ENCODE measurements at regions not wholly inside any gene's neighbourhood (a gene's known extent, or its start where the extent isn't known, plus 50 kb on each side); places are given as distances from the start of the nearest gene placed in this dataset.

GRCh38 chr16:62657116-62657515, 620.9 kb upstream of the CDH8 start:
- Histone ChIP-seq H3K9me3 (no peaks in the 10 kb centered on the region), H3K27me3 (no peaks in the 10 kb centered on the region), H3K4me3 (no peak overlapping the region), H3K4me1 (no peaks in the 10 kb centered on the region), H3K36me3 (no peaks in the 10 kb centered on the region), H3K27ac (no peak overlapping the region)
- DNase-seq = no peak
- intact Hi-C loops (cut with DNase I; ENCODE audit: low total_unique reads) = no loop called here
- TF ChIP-seq EP300 (IDR thresholded peaks at IDR 0.05) = no peak
- no peak for TF ChIP-seq POLR2AphosphoS5 (IDR thresholded peaks at IDR 0.05)
- TF ChIP-seq, protein P1, sequence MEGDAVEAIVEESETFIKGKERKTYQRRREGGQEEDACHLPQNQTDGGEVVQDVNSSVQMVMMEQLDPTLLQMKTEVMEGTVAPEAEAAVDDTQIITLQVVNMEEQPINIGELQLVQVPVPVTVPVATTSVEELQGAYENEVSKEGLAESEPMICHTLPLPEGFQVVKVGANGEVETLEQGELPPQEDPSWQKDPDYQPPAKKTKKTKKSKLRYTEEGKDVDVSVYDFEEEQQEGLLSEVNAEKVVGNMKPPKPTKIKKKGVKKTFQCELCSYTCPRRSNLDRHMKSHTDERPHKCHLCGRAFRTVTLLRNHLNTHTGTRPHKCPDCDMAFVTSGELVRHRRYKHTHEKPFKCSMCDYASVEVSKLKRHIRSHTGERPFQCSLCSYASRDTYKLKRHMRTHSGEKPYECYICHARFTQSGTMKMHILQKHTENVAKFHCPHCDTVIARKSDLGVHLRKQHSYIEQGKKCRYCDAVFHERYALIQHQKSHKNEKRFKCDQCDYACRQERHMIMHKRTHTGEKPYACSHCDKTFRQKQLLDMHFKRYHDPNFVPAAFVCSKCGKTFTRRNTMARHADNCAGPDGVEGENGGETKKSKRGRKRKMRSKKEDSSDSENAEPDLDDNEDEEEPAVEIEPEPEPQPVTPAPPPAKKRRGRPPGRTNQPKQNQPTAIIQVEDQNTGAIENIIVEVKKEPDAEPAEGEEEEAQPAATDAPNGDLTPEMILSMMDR (IDR thresholded peaks at IDR 0.05) = no peak
- no peak for TF ChIP-seq POLR2A (IDR thresholded peaks at IDR 0.05)

- Histone ChIP-seq H3K9me3 (peaks cover 0 to 25% (median 10%) of the 10 kb centered on the region in 4 donors), H3K27me3 (no peaks in the 10 kb centered on the region), H3K27ac (no peak overlapping the region), H3K4me3 (no peak overlapping the region), H3K4me1 (no peaks in the 10 kb centered on the region), H3K36me3 (no peaks in the 10 kb centered on the region)
- TF ChIP-seq, protein P1 (IDR thresholded peaks at IDR 0.05) = no peak
- DNase-seq = no peak
- 50 to 62% (median 60%) methylated on average over 3 of the region's 3 CpGs for WGBS, 5 donors
- intact Hi-C loops (cut with DNase I; ENCODE audit: low total_unique reads) = no loop called here
Measured at GRCh38 chr16:62652441-62653120, 616.3 kb upstream of the CDH8 start.

GRCh38 chr16:62648256-62648655, 612.0 kb upstream of the CDH8 start:
- 67 to 81% (median 74%) methylated on average over 2 of the region's 2 CpGs for WGBS, 5 donors
- DNase-seq = no peak
- intact Hi-C loops (cut with DNase I; ENCODE audit: low total_unique reads) = no loop called here

GRCh38 chr16:62644030-62644812, 608.0 kb upstream of the CDH8 start:
- H3K36me3 ChIP-seq = no peaks in the 10 kb centered on the region
- DNase-seq = no peak
- H3K27ac ChIP-seq = no peak overlapping the region
- H3K27me3 ChIP-seq = no peaks in the 10 kb centered on the region
- intact Hi-C loops (cut with DNase I; ENCODE audit: low total_unique reads) = no loop called here
- H3K4me1 ChIP-seq = no peaks in the 10 kb centered on the region
- peaks cover 0 to 55% (median 34%) of the 10 kb centered on the region in 4 donors for H3K9me3 ChIP-seq
- WGBS, 5 donors = 83 to 90% (median 86%) methylated on average over 9 to 10 of the region's 10 CpGs
- no peak for TF ChIP-seq EP300 (IDR thresholded peaks at IDR 0.05)
- TF ChIP-seq, protein P1 (IDR thresholded peaks at IDR 0.05) = no peak
- TF ChIP-seq POLR2A (IDR thresholded peaks at IDR 0.05) = no peak
- no peak overlapping the region for H3K4me3 ChIP-seq

More at GRCh38 chr16:62648256-62648655, 612.0 kb upstream of the CDH8 start:
- H3K4me1 ChIP-seq = no peaks in the 10 kb centered on the region
- no peak overlapping the region for H3K4me3 ChIP-seq
- peaks cover 0 to 63% (median 34%) of the 10 kb centered on the region in 4 donors for H3K9me3 ChIP-seq
- no peaks in the 10 kb centered on the region for H3K36me3 ChIP-seq
- TF ChIP-seq, protein P1 (IDR thresholded peaks at IDR 0.05) = no peak
- TF ChIP-seq EP300 (IDR thresholded peaks at IDR 0.05) = no peak
- no peak for TF ChIP-seq POLR2A (IDR thresholded peaks at IDR 0.05)
- no peak for TF ChIP-seq POLR2AphosphoS5 (IDR thresholded peaks at IDR 0.05)
- no peak overlapping the region for H3K27ac ChIP-seq
- no peaks in the 10 kb centered on the region for H3K27me3 ChIP-seq

All from stomach (tissue), 8 donors.